ENCODE measurements at regions not wholly inside any gene's neighbourhood (a gene's known extent, or its start where the extent isn't known, plus 50 kb on each side); places are given as distances from the start of the nearest gene placed in this dataset.

- no peak for ATAC-seq (ENCODE audit: low FRiP score)
- no peaks in the 10 kb centered on the region for H3K9me3 ChIP-seq (ENCODE audit: control insufficient read depth, low read length)
- no peak overlapping the region for H3K27ac ChIP-seq (ENCODE audit: low read depth in 1 of 2, low read length in 2 of 2)
- 41 to 44% methylated on average over 1 of the region's 1 CpG for WGBS, 2 donors
- no peaks in the 10 kb centered on the region for H3K27me3 ChIP-seq (ENCODE audit: control insufficient read depth in 1 of 2, insufficient read depth in 2 of 2, low read length in 1 of 2)
- no peaks in the 10 kb centered on the region for H3K4me1 ChIP-seq (ENCODE audit: control insufficient read depth in 1 of 2, insufficient read depth in 2 of 2, low read length in 2 of 2)
- no peak overlapping the region for H3K4me3 ChIP-seq (ENCODE audit: low read length in 2 of 2)
- DNase-seq, result no peak
- no peaks in the 10 kb centered on the region for H3K36me3 ChIP-seq (ENCODE audit: control insufficient read depth in 1 of 2, insufficient read depth in 2 of 2, low read length in 1 of 2)
- intact Hi-C loops (cut with DNase I), result no loop called here
Observed at GRCh38 chr2:225104321-225104720, 62.1 kb upstream of the DOCK10 start.

DNA sequence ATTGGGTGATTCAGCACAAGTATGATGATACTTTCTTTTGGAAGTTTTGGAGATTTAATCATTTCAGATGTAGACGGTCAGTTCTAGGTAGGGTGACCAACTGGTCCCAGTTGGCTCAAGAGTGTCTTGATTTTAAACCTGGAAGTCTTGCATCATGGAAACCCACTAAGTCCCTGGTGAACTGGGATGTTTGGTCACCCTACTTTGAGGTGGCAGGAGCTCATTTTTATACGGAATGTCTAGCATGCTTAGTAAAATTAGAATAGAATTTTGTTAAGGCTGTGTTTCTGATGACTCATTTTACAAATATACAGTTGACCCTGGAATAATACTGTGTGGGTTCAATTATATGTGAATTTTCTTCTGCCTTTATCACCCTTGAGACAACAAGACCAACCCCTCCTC is 61.5 kb upstream of the DOCK10 start:
- ATAC-seq (ENCODE audit: low FRiP score) (no peak), DNase-seq (no peak)
- Histone ChIP-seq H3K4me1 (ENCODE audit: control insufficient read depth in 1 of 2, insufficient read depth in 2 of 2, low read length in 2 of 2) (no peaks in the 10 kb centered on the region), H3K27ac (ENCODE audit: low read depth in 1 of 2, low read length in 2 of 2) (no peak overlapping the region), H3K27me3 (ENCODE audit: control insufficient read depth in 1 of 2, insufficient read depth in 2 of 2, low read length in 1 of 2) (no peaks in the 10 kb centered on the region), H3K36me3 (ENCODE audit: control insufficient read depth in 1 of 2, insufficient read depth in 2 of 2, low read length in 1 of 2) (no peaks in the 10 kb centered on the region), H3K9me3 (ENCODE audit: control insufficient read depth, low read length) (no peaks in the 10 kb centered on the region), H3K4me3 (ENCODE audit: low read length in 2 of 2) (no peak overlapping the region)
- intact Hi-C loops (cut with DNase I), result no loop called here
- 15 to 17% methylated on average over 2 of the region's 2 CpGs for WGBS, 2 donors

DNA sequence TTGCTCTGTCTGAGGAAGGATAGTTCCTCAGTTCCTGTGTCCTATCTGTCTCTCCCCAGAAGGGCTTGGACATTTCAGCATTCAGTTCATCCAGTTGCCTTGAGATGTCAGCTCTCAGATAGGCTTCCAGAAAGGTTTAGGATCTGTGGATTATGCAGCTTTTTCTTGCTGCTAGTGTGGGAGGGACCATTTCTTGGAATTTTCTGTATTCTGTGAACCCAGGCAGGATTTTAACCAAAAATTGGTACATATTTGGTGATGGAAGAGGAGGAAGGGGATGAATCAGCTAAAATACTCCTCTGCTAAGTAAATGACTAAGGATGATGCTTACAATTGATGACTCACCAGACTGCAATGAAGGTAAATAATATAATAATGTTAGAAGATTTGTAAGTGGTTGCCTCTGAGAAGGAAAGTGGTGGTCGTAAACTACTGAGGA is 58.6 kb upstream of the DOCK10 start:
- Histone ChIP-seq H3K4me1 (ENCODE audit: control insufficient read depth in 1 of 2, insufficient read depth in 2 of 2, low read length in 2 of 2) (no peaks in the 10 kb centered on the region), H3K36me3 (ENCODE audit: control insufficient read depth in 1 of 2, insufficient read depth in 2 of 2, low read length in 1 of 2) (no peaks in the 10 kb centered on the region), H3K4me3 (ENCODE audit: low read length in 2 of 2) (no peak overlapping the region), H3K27ac (ENCODE audit: low read depth in 1 of 2, low read length in 2 of 2) (no peak overlapping the region), H3K27me3 (ENCODE audit: control insufficient read depth in 1 of 2, insufficient read depth in 2 of 2, low read length in 1 of 2) (no peaks in the 10 kb centered on the region), H3K9me3 (ENCODE audit: control insufficient read depth, low read length) (no peaks in the 10 kb centered on the region)
- intact Hi-C loops (cut with DNase I), result no loop called here
- WGBS, 2 donors, result 82 to 97% methylated on average over 1 of the region's 1 CpG
- no peak for ATAC-seq (ENCODE audit: low FRiP score)
- no peak for DNase-seq

GRCh38 chr2:225100269-225100668 is 58.0 kb upstream of the DOCK10 start:
- Histone ChIP-seq H3K4me1 (ENCODE audit: control insufficient read depth in 1 of 2, insufficient read depth in 2 of 2, low read length in 2 of 2) (no peaks in the 10 kb centered on the region), H3K27me3 (ENCODE audit: control insufficient read depth in 1 of 2, insufficient read depth in 2 of 2, low read length in 1 of 2) (no peaks in the 10 kb centered on the region), H3K4me3 (ENCODE audit: low read length in 2 of 2) (no peak overlapping the region), H3K9me3 (ENCODE audit: control insufficient read depth, low read length) (no peaks in the 10 kb centered on the region), H3K27ac (ENCODE audit: low read depth in 1 of 2, low read length in 2 of 2) (no peak overlapping the region), H3K36me3 (ENCODE audit: control insufficient read depth in 1 of 2, insufficient read depth in 2 of 2, low read length in 1 of 2) (no peaks in the 10 kb centered on the region)
- ATAC-seq (ENCODE audit: low FRiP score) (no peak), DNase-seq (no peak)
- 49 to 70% methylated on average over 1 of the region's 1 CpG for WGBS, 2 donors
- intact Hi-C loops (cut with DNase I), result no loop called here

- WGBS, 2 donors, result 36 to 46% methylated on average over 1 of the region's 1 CpG
- DNase-seq, result no peak
- intact Hi-C loops (cut with DNase I), result no loop called here
Observed at GRCh38 chr2:225097035-225097434, 54.8 kb upstream of the DOCK10 start.

More at GRCh38 chr2:225097035-225097434, 54.8 kb upstream of the DOCK10 start:
- Histone ChIP-seq H3K27ac (ENCODE audit: low read depth in 1 of 2, low read length in 2 of 2) (no peak overlapping the region), H3K9me3 (ENCODE audit: control insufficient read depth, low read length) (no peaks in the 10 kb centered on the region), H3K4me3 (ENCODE audit: low read length in 2 of 2) (no peak overlapping the region), H3K27me3 (ENCODE audit: control insufficient read depth in 1 of 2, insufficient read depth in 2 of 2, low read length in 1 of 2) (no peaks in the 10 kb centered on the region), H3K4me1 (ENCODE audit: control insufficient read depth in 1 of 2, insufficient read depth in 2 of 2, low read length in 2 of 2) (no peaks in the 10 kb centered on the region), H3K36me3 (ENCODE audit: control insufficient read depth in 1 of 2, insufficient read depth in 2 of 2, low read length in 1 of 2) (peaks cover 0 to 2% of the 10 kb centered on the region in 2 donors)
- ATAC-seq (ENCODE audit: low FRiP score), result no peak
